ENCODE measurements at regions not wholly inside any gene's neighbourhood (a gene's known extent, or its start where the extent isn't known, plus 50 kb on each side); places are given as distances from the start of the nearest gene placed in this dataset.

DNA sequence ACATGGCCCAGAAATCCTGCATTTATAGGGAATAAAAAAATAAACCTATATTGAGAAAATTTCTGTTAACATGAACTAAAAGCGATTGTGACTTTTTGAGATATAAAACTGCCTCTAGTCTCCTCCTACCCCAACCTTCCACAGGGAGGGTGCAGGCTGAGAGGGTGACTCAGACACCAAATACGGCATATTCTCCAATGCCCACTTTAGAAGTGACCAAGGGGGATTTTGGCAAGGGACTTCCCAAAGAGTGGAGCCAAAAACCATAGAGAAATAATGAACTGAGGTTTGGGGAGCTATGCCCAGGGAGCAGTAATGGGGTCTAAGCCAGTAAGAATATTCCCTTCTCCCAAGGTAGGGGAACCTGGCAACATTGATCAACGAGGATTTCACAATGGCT is 124.9 kb upstream of the ZC3H12C start:
- TF ChIP-seq, protein P1, sequence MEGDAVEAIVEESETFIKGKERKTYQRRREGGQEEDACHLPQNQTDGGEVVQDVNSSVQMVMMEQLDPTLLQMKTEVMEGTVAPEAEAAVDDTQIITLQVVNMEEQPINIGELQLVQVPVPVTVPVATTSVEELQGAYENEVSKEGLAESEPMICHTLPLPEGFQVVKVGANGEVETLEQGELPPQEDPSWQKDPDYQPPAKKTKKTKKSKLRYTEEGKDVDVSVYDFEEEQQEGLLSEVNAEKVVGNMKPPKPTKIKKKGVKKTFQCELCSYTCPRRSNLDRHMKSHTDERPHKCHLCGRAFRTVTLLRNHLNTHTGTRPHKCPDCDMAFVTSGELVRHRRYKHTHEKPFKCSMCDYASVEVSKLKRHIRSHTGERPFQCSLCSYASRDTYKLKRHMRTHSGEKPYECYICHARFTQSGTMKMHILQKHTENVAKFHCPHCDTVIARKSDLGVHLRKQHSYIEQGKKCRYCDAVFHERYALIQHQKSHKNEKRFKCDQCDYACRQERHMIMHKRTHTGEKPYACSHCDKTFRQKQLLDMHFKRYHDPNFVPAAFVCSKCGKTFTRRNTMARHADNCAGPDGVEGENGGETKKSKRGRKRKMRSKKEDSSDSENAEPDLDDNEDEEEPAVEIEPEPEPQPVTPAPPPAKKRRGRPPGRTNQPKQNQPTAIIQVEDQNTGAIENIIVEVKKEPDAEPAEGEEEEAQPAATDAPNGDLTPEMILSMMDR (optimal IDR thresholded peaks at IDR 0.05 in 1 of 3, IDR thresholded peaks at IDR 0.05 in 1 of 3, conservative IDR thresholded peaks at IDR 0.05 in 1 of 3; ENCODE audit: extremely low read depth in 1 of 3, insufficient read depth in 2 of 3, low read length in 3 of 3), result no peak
- TF ChIP-seq EZH2 (IDR thresholded peaks at IDR 0.05; ENCODE audit: low read length), result no peak
